ENCODE measurements at regions not wholly inside any gene's neighbourhood (a gene's known extent, or its start where the extent isn't known, plus 50 kb on each side); places are given as distances from the start of the nearest gene placed in this dataset.

- no peak for TF ChIP-seq CTCF (conservative IDR thresholded peaks at IDR 0.05)
- H3K27ac ChIP-seq = no peak overlapping the region
These were observed 84.7 kb upstream of the AKIP1 start for GRCh38 chr11:8826139-8826786.

DNA sequence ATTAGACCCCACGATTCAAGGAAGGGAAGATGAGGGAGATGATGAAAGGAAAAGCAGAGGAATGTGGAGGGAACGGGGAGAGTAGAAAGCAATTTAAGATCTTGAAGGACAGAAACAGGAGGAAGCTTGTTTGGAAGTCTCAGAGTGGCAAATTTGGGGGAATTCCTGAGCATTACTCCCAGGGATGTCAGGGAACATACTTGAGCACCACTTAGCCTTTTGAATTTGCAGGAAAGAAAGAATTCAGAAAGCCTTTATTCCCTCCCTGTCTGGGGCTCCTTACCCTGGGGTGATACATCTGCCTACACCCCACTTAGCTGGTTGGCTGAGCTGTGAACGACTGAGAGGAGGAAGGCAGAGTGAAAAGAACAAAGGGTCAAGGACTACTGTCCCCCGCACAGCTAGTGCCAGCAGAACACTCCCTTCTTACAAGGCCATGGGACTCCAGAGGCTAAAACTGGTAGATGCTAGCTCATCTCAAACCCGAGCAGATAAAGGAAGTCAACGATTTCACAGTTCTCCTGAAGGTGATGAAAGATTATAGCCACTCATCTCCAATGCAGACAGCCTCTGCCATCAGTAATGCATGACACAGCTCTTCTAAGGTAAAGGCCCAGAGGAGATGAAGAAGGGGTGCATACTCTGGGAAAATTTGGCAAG lies 84.0 kb upstream of the AKIP1 start:
- no peak overlapping the region for H3K27ac ChIP-seq
- TF ChIP-seq CTCF (conservative IDR thresholded peaks at IDR 0.05) = no peak

DNA sequence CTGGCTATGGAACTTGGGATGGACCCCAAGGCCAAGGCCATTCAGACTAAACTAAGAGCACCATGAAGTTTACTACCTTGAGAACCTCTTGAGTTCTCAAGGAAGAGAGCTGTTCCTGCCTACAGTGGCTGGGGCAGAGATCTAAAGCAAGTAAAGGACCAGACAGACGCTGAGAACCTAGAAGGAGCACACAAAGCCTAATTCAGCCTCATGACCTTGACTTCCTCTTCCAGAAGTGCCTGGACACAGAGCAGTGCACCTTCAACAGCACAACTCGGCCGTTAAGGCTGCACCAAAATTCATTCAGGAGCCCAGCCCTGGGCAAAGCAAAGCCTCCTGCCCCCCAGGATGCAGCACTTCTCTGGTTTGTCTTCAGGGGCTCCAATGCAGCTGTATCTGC lies 82.9 kb upstream of the AKIP1 start:
- H3K27ac ChIP-seq = no peak overlapping the region

GRCh38 chr11:8828580-8829361 lies 82.2 kb upstream of the AKIP1 start:
- TF ChIP-seq CTCF (conservative IDR thresholded peaks at IDR 0.05) = no peak
- H3K27ac ChIP-seq = no peak overlapping the region

More for the DNA sequence above, 82.9 kb upstream of the AKIP1 start:
- no peak for TF ChIP-seq CTCF (conservative IDR thresholded peaks at IDR 0.05)

DNA sequence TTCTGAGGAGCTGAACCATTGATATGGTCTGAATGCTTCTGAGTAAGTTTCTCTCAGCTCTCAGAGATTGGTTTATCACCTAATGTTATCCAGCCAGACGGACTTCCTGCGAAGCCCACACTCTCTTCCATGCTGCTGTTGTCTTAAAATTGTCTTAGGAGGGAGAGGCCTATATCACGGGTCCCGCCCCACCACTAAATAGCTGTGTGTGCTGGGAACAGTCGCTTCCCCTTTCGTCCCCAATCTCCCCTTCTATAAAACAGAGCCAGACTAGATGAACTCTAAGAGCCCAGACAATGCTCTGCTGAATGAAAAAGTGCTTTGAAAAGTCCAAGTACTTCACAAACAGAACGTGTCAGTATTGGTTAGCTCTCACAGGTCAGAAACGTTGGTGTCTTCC lies 81.4 kb upstream of the AKIP1 start:
- no peak for TF ChIP-seq CTCF (conservative IDR thresholded peaks at IDR 0.05)

GRCh38 chr11:8830641-8831040 lies 80.3 kb upstream of the AKIP1 start:
- no peak for TF ChIP-seq CTCF (conservative IDR thresholded peaks at IDR 0.05)
- no peak overlapping the region for H3K27ac ChIP-seq

More for the DNA sequence above, 81.4 kb upstream of the AKIP1 start:
- no peak overlapping the region for H3K27ac ChIP-seq

DNA sequence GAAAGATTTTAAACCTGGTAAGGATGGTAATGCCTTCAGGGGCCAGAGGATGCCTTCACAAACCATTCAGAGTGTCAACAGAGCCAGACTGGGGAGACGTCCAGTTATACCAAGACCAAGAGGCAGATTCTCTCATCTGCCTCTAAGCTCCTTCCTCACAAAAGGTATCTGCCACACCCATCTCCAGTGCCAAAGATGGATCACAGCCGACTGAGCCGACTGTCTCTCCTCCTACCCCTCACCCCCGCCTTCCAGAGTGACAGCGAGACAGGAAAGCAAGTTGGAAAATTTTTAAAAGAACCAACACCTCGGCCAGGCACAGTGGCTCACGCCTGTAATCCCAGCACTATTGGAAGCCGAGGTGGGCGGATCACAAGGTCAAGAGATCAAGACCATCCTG lies 79.1 kb upstream of the AKIP1 start:
- no peak overlapping the region for H3K27ac ChIP-seq
- no peak for TF ChIP-seq CTCF (conservative IDR thresholded peaks at IDR 0.05)

Data from VCaP (cell line).